Mesenchymal stem cell (in vitro differentiated cells and primary cell): ENCODE measurements at regions not wholly inside any gene's neighbourhood (a gene's known extent, or its start where the extent isn't known, plus 50 kb on each side); places are given as distances from the start of the nearest gene placed in this dataset.

ENCODE experiments used
- DNase-seq: peaks from one replicate; pipeline ENCODE4 v3.0.0-alpha.2; 2013
- H2AFZ ChIP-seq: one replicate; pipeline ENCODE4 v1.6.1; 2013; ENCODE audit warnings: low read depth, mild to moderate bottlenecking, control low read depth, inconsistent platforms, low read length, moderate library complexity
- H2AK5ac ChIP-seq: 2 replicates; pipeline ENCODE4 v1.6.1; 2013; ENCODE audit warnings: low read length, moderate library complexity, mild to moderate bottlenecking, inconsistent platforms; ENCODE audit not compliant: severe bottlenecking
- H2BK120ac ChIP-seq: one replicate; pipeline ENCODE4 v1.6.1; 2013; ENCODE audit warnings: low read depth, mild to moderate bottlenecking, inconsistent platforms, low read length, moderate library complexity
- H2BK12ac ChIP-seq, 2 experiments: one replicate each; pipeline ENCODE4 v1.6.1; 2013; ENCODE audit warnings: inconsistent platforms in 2 of 2, low read length in 2 of 2, mild to moderate bottlenecking in 2 of 2, moderate library complexity in 2 of 2, control low read depth in 1 of 2
- H2BK15ac ChIP-seq: one replicate; pipeline ENCODE4 v1.6.1; 2013; ENCODE audit warnings: mild to moderate bottlenecking, low read depth, inconsistent platforms; ENCODE audit not compliant: poor library complexity, severe bottlenecking
- H2BK5ac ChIP-seq: 2 replicates; pipeline ENCODE4 v1.6.1; 2013; ENCODE audit warnings: low read depth, mild to moderate bottlenecking, low read length, control low read depth, inconsistent platforms; ENCODE audit not compliant: poor library complexity, severe bottlenecking
- H3K14ac ChIP-seq, 2 experiments: one replicate each; pipeline ENCODE4 v1.6.1; 2013; ENCODE audit warnings: inconsistent platforms in 2 of 2, low read length in 2 of 2, control low read depth in 1 of 2, mild to moderate bottlenecking in 1 of 2, moderate library complexity in 1 of 2
- H3K18ac ChIP-seq, 2 experiments: one replicate each; pipeline ENCODE4 v1.6.1; 2013; ENCODE audit warnings: inconsistent platforms in 2 of 2, low read length in 2 of 2, control low read depth in 1 of 2, low read depth in 1 of 2, mild to moderate bottlenecking in 1 of 2
- H3K23ac ChIP-seq, 2 experiments: one replicate each; pipeline ENCODE4 v1.6.1; 2013; ENCODE audit warnings: inconsistent platforms in 2 of 2, low read length in 2 of 2, mild to moderate bottlenecking in 2 of 2, moderate library complexity in 2 of 2, control low read depth in 1 of 2
- H3K27ac ChIP-seq: 2 replicates; pipeline ENCODE4 v1.5.1; 2013; ENCODE audit warnings: mild to moderate bottlenecking, moderate library complexity, low read length, control low read depth, inconsistent platforms; ENCODE audit not compliant: poor library complexity, severe bottlenecking
- H3K27me3 ChIP-seq, 2 experiments: 2 replicates each; pipeline versions ENCODE4 v1.6.1 to v1.7.0; 2013; ENCODE audit warnings: low read length in 2 of 2, mild to moderate bottlenecking in 2 of 2, moderate library complexity in 2 of 2, control low read depth in 1 of 2, inconsistent platforms in 1 of 2; ENCODE audit not compliant: control insufficient read depth in 1 of 2, insufficient read depth in 1 of 2
- H3K36me3 ChIP-seq, 2 experiments: 2 replicates each; pipeline versions ENCODE4 v1.6.1 to v1.7.0; 2013; ENCODE audit warnings: low read length in 2 of 2, control low read depth in 1 of 2, inconsistent platforms in 1 of 2, low read depth in 1 of 2, mild to moderate bottlenecking in 1 of 2; ENCODE audit not compliant: insufficient read depth in 2 of 2, control insufficient read depth in 1 of 2
- H3K4ac ChIP-seq, 2 experiments: one replicate each; pipeline ENCODE4 v1.6.1; 2013; ENCODE audit warnings: inconsistent platforms in 2 of 2, low read length in 2 of 2, mild to moderate bottlenecking in 2 of 2, moderate library complexity in 2 of 2, control low read depth in 1 of 2, low read depth in 1 of 2
- H3K4me1 ChIP-seq: 2 replicates; pipeline ENCODE4 v1.6.1; 2013; ENCODE audit warnings: low read depth, low read length, control low read depth; ENCODE audit not compliant: control insufficient read depth, insufficient read depth
- H3K4me2 ChIP-seq: 2 replicates; pipeline ENCODE4 v1.6.1; 2013; ENCODE audit warnings: low read length, mild to moderate bottlenecking, inconsistent platforms; ENCODE audit not compliant: poor library complexity, severe bottlenecking
- H3K4me3 ChIP-seq, 2 experiments: 2 replicates each; pipeline versions ENCODE4 v1.5.1 to v1.7.0; 2013; ENCODE audit warnings: low read length in 2 of 2, mild to moderate bottlenecking in 2 of 2, control low read depth in 1 of 2, low read depth in 1 of 2; ENCODE audit not compliant: insufficient read depth in 1 of 2
- H3K79me1 ChIP-seq: replicated peaks from 2 replicates; pipeline ENCODE4 v1.6.1; 2013; ENCODE audit warnings: mild to moderate bottlenecking, control low read depth, low read length, inconsistent platforms; ENCODE audit not compliant: poor library complexity, severe bottlenecking
- H3K9ac ChIP-seq: 2 replicates; pipeline ENCODE4 v1.7.0; 2013; ENCODE audit warnings: mild to moderate bottlenecking, low read length, moderate library complexity
- H3K9me3 ChIP-seq: 2 replicates; pipeline ENCODE4 v1.7.0; 2013; ENCODE audit warnings: mild to moderate bottlenecking, low read length; ENCODE audit not compliant: control insufficient read depth
- H4K8ac ChIP-seq: one replicate; pipeline ENCODE4 v1.6.1; 2013; ENCODE audit warnings: inconsistent platforms, mild to moderate bottlenecking, low read length, moderate library complexity
- H4K91ac ChIP-seq: one replicate; pipeline ENCODE4 v1.6.1; 2013; ENCODE audit warnings: mild to moderate bottlenecking, low read length, inconsistent platforms
- WGBS: methylation state at CpG from one replicate; pipeline ENCODE4 v1.1.7; 2013; ENCODE audit warnings: mixed read lengths; 5-methylcytosine and 5-hydroxymethylcytosine counted together

GRCh38 chr6:21312118-21312517 is 281.4 kb upstream of the SOX4 start:
- Histone ChIP-seq H4K91ac (no peak overlapping the region), H3K9ac (no peak overlapping the region), H3K9me3 (no peaks in the 10 kb centered on the region), H2BK120ac (no peak overlapping the region), H2AFZ (no peak overlapping the region), H3K4ac (no peak overlapping the region), H3K27ac (no peak overlapping the region), H2BK15ac (no peak overlapping the region), H3K14ac (no peak overlapping the region), H3K36me3 (no peaks in the 10 kb centered on the region), H3K79me1 (no peaks in the 10 kb centered on the region), H3K4me3 (no peak overlapping the region), H2BK12ac (peak overlapping the region in 1 of 2 experiments; percentile 87), H2AK5ac (no peak overlapping the region), H4K8ac (no peak overlapping the region), H3K23ac (peak overlapping the region in 1 of 2 experiments; percentile 60), H3K4me2 (no peak overlapping the region), H3K4me1 (no peaks in the 10 kb centered on the region), H2BK5ac (no peak overlapping the region), H3K18ac (peak overlapping the region in 1 of 2 experiments; percentile 26), H3K27me3 (no peaks in the 10 kb centered on the region)
- DNase-seq = no peak
- WGBS = 97% methylated on average over 4 of the region's 4 CpGs

GRCh38 chr6:21317642-21318041 is 275.9 kb upstream of the SOX4 start:
- H3K79me1 ChIP-seq = no peaks in the 10 kb centered on the region
- no peak overlapping the region for H2BK12ac ChIP-seq
- no peaks in the 10 kb centered on the region for H3K9me3 ChIP-seq
- H3K18ac ChIP-seq = no peak overlapping the region
- no peak overlapping the region for H2BK120ac ChIP-seq
- no peak overlapping the region for H2AK5ac ChIP-seq
- WGBS = 89% methylated on average over 12 of the region's 12 CpGs
- H3K4ac ChIP-seq = no peak overlapping the region
- H2BK5ac ChIP-seq = no peak overlapping the region
- no peaks in the 10 kb centered on the region for H3K36me3 ChIP-seq
- H3K4me2 ChIP-seq = no peak overlapping the region
- no peak overlapping the region for H3K9ac ChIP-seq
- H2AFZ ChIP-seq = no peak overlapping the region
- H3K23ac ChIP-seq = no peak overlapping the region
- H4K91ac ChIP-seq = no peak overlapping the region
- no peak overlapping the region for H3K27ac ChIP-seq
- no peak overlapping the region for H3K4me3 ChIP-seq
- H3K27me3 ChIP-seq = no peaks in the 10 kb centered on the region
- no peak for DNase-seq
- no peak overlapping the region for H2BK15ac ChIP-seq
- H3K14ac ChIP-seq = no peak overlapping the region
- no peak overlapping the region for H4K8ac ChIP-seq
- H3K4me1 ChIP-seq = no peaks in the 10 kb centered on the region

GRCh38 chr6:21321076-21321475 is 272.5 kb upstream of the SOX4 start:
- no peak for DNase-seq
- Histone ChIP-seq H3K4me3 (no peak overlapping the region), H3K36me3 (no peaks in the 10 kb centered on the region), H2BK5ac (no peak overlapping the region), H3K27me3 (no peaks in the 10 kb centered on the region), H3K18ac (no peak overlapping the region), H2AK5ac (no peak overlapping the region), H4K8ac (no peak overlapping the region), H2AFZ (no peak overlapping the region), H3K4me2 (no peak overlapping the region), H2BK12ac (no peak overlapping the region), H3K79me1 (no peaks in the 10 kb centered on the region), H3K27ac (no peak overlapping the region), H2BK120ac (no peak overlapping the region), H3K4me1 (no peaks in the 10 kb centered on the region), H3K9me3 (no peaks in the 10 kb centered on the region), H4K91ac (no peak overlapping the region), H3K4ac (no peak overlapping the region), H2BK15ac (no peak overlapping the region), H3K23ac (no peak overlapping the region), H3K14ac (no peak overlapping the region), H3K9ac (no peak overlapping the region)
- 70% methylated on average over 5 of the region's 6 CpGs for whole genome bisulfite sequencing

- H2BK120ac ChIP-seq = no peak overlapping the region
- 100% methylated on average over 1 of the region's 2 CpGs for WGBS
- H3K9me3 ChIP-seq = no peaks in the 10 kb centered on the region
These were observed 272.0 kb upstream of the SOX4 start for GRCh38 chr6:21321531-21321930.

More at GRCh38 chr6:21321531-21321930, 272.0 kb upstream of the SOX4 start:
- no peak overlapping the region for H2BK5ac ChIP-seq
- H4K91ac ChIP-seq = no peak overlapping the region
- no peaks in the 10 kb centered on the region for H3K27me3 ChIP-seq
- no peak overlapping the region for H3K4ac ChIP-seq
- H3K27ac ChIP-seq = no peak overlapping the region
- no peaks in the 10 kb centered on the region for H3K79me1 ChIP-seq
- H3K4me3 ChIP-seq = no peak overlapping the region
- no peak overlapping the region for H3K14ac ChIP-seq
- H2BK15ac ChIP-seq = no peak overlapping the region
- H3K9ac ChIP-seq = no peak overlapping the region
- no peak for DNase-seq
- no peaks in the 10 kb centered on the region for H3K4me1 ChIP-seq
- no peak overlapping the region for H3K18ac ChIP-seq
- H2AFZ ChIP-seq = no peak overlapping the region
- no peak overlapping the region for H3K23ac ChIP-seq
- no peak overlapping the region for H2AK5ac ChIP-seq
- no peak overlapping the region for H2BK12ac ChIP-seq
- no peaks in the 10 kb centered on the region for H3K36me3 ChIP-seq
- H4K8ac ChIP-seq = no peak overlapping the region
- H3K4me2 ChIP-seq = no peak overlapping the region
